AG10803 (cell line): ENCODE measurements at regions not wholly inside any gene's neighbourhood (a gene's known extent, or its start where the extent isn't known, plus 50 kb on each side); places are given as distances from the start of the nearest gene placed in this dataset.

Experiments used
- DNase-seq: peaks from one replicate; pipeline ENCODE4 v3.0.0; 2010; ENCODE audit warnings: low read depth
- H3K4me3 ChIP-seq: 2 replicates; pipeline ENCODE4 v1.5.1; 2011; ENCODE audit warnings: mild to moderate bottlenecking, low read length, control low read depth
- CTCF ChIP-seq: conservative IDR thresholded peaks from 2 replicates; pipeline ENCODE4 v1.5.1; 2011; ENCODE audit warnings: mild to moderate bottlenecking, low read length, control low read depth, inconsistent platforms

- no peak overlapping the region for H3K4me3 ChIP-seq
- DNase-seq = no peak
- no peak for TF ChIP-seq CTCF
These were observed 262.7 kb upstream of the MAD2L1 start for GRCh38 chr4:120329386-120329785.

- no peak for TF ChIP-seq CTCF
- no peak overlapping the region for H3K4me3 ChIP-seq
- no peak for DNase-seq
These were observed 260.6 kb upstream of the MAD2L1 start for GRCh38 chr4:120327276-120327675.

GRCh38 chr4:120319046-120319767, 252.6 kb upstream of the MAD2L1 start:
- no peak for DNase-seq
- no peak for TF ChIP-seq CTCF
- H3K4me3 ChIP-seq = no peak overlapping the region

- no peak for TF ChIP-seq CTCF
- DNase-seq = no peak
- no peak overlapping the region for H3K4me3 ChIP-seq
These were observed 251.7 kb upstream of the MAD2L1 start for GRCh38 chr4:120318196-120318846.

- DNase-seq = no peak
- TF ChIP-seq CTCF = no peak
- H3K4me3 ChIP-seq = no peak overlapping the region
These were observed 251.1 kb upstream of the MAD2L1 start for GRCh38 chr4:120317713-120318112.

- TF ChIP-seq CTCF = no peak
- no peak for DNase-seq
- no peak overlapping the region for H3K4me3 ChIP-seq
These were observed 249.8 kb upstream of the MAD2L1 start for GRCh38 chr4:120316416-120316815.

GRCh38 chr4:120314969-120315368, 248.3 kb upstream of the MAD2L1 start:
- no peak for TF ChIP-seq CTCF
- no peak overlapping the region for H3K4me3 ChIP-seq
- DNase-seq = no peak
